ENCODE measurements at regions not wholly inside any gene's neighbourhood (a gene's known extent, or its start where the extent isn't known, plus 50 kb on each side); places are given as distances from the start of the nearest gene placed in this dataset.
A peak's percentile ranks its signal among the peaks of the same experiment; 100 is the strongest.

DNA sequence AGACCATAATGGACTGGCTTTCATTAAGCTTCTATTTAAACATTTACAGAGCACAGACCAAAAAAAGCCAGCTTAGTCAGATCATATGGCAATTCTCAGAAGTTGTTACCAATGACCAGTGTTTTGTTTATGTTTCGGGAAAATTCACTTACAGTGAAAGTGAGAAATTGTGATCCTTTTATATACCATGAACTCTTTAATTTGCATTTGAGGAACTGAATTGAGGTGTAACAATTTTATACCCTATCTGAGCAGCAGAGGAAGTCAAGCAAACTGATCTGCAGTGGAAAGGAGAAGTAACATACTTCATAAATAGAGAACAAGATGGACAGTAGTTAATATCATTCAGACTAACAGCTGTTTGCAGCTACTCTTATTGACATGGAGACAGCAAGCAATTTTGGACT is 97.1 kb downstream of the TMA16 start:
- DNase-seq (ENCODE audit: low read depth): peak; percentile 49
- TF ChIP-seq, protein P1, sequence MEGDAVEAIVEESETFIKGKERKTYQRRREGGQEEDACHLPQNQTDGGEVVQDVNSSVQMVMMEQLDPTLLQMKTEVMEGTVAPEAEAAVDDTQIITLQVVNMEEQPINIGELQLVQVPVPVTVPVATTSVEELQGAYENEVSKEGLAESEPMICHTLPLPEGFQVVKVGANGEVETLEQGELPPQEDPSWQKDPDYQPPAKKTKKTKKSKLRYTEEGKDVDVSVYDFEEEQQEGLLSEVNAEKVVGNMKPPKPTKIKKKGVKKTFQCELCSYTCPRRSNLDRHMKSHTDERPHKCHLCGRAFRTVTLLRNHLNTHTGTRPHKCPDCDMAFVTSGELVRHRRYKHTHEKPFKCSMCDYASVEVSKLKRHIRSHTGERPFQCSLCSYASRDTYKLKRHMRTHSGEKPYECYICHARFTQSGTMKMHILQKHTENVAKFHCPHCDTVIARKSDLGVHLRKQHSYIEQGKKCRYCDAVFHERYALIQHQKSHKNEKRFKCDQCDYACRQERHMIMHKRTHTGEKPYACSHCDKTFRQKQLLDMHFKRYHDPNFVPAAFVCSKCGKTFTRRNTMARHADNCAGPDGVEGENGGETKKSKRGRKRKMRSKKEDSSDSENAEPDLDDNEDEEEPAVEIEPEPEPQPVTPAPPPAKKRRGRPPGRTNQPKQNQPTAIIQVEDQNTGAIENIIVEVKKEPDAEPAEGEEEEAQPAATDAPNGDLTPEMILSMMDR (IDR thresholded peaks at IDR 0.05; ENCODE audit: low read depth, low read length): no peak
- no peak for TF ChIP-seq POLR2A (IDR thresholded peaks at IDR 0.05; ENCODE audit: extremely low read depth, insufficient read length)
- no peak overlapping the region for H3K4me3 ChIP-seq (ENCODE audit: low read depth, low read length)

DNA sequence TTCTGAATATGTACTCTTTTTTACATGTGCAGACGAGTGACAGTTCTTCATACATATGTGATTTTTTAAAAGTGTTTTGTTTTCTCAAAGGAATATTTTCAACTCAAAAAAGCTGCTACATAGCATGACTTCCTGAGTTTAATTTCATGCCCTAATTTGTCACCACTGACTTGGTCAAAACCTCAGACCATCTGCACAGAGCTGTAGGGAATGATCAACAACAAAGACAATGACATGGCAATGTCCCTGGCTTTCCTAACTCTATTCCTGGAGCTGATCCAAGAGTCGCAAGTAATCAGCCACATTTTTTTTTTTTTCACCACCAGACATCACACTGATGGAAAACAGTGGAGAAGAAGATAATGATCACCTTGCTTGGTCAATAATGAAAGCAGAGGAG is 97.7 kb downstream of the TMA16 start:
- no peak for DNase-seq (ENCODE audit: low read depth)
- no peak for TF ChIP-seq POLR2A (IDR thresholded peaks at IDR 0.05; ENCODE audit: extremely low read depth, insufficient read length)
- no peak overlapping the region for H3K4me3 ChIP-seq (ENCODE audit: low read depth, low read length)

DNA sequence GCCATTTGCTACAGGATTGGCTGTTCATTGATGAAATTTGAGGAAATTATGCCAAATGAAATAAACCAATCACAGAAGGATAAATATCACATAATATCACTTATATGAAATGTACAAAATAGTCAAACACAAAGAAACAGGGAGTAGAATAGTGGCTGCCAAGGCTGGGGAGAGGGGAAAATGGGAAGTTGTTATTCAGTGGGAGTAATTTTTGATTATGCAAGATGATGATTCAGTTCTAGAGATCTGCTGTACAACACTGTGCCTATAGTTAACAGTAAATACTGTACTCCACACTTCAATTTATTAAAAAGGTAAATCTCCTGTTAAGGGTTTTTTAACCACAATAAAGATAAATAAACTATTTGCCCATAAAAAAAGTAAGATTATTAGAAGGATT is 101.1 kb downstream of the TMA16 start:
- no peak overlapping the region for H3K4me3 ChIP-seq (ENCODE audit: low read depth, low read length)
- DNase-seq (ENCODE audit: low read depth): peak; percentile 56
- TF ChIP-seq MYC (IDR thresholded peaks at IDR 0.05; ENCODE audit: low read depth, low read length): no peak
- TF ChIP-seq, protein P1 (IDR thresholded peaks at IDR 0.05; ENCODE audit: low read depth, low read length): no peak
- TF ChIP-seq POLR2A (IDR thresholded peaks at IDR 0.05; ENCODE audit: extremely low read depth, insufficient read length): no peak
- TF ChIP-seq, protein P2, sequence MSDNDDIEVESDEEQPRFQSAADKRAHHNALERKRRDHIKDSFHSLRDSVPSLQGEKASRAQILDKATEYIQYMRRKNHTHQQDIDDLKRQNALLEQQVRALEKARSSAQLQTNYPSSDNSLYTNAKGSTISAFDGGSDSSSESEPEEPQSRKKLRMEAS (IDR thresholded peaks at IDR 0.05; ENCODE audit: low read depth, low read length): no peak

DNA sequence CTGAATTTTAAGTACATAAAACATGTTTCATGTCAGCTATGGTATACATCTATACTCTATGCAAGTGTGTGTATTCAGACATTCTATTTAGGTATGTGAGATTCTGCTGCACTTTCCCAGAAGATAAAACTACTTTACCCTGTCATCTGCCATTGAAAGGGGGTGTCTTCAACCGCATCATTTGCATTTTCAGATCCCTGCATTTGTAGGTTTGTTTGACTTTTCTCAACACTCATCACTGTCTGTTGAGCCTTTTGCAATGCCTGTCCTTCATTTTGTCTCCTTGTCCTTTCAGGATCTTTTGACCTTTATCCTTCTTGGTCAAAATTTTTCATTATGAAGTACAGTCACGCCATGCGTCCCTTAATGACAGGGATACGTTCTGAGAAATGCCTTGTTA is 103.5 kb downstream of the TMA16 start:
- no peak overlapping the region for H3K4me3 ChIP-seq (ENCODE audit: low read depth, low read length)
- TF ChIP-seq, protein P1 (IDR thresholded peaks at IDR 0.05; ENCODE audit: low read depth, low read length): no peak
- TF ChIP-seq, protein P2 (IDR thresholded peaks at IDR 0.05; ENCODE audit: low read depth, low read length): no peak
- TF ChIP-seq MYC (IDR thresholded peaks at IDR 0.05; ENCODE audit: low read depth, low read length): no peak
- TF ChIP-seq POLR2A (IDR thresholded peaks at IDR 0.05; ENCODE audit: extremely low read depth, insufficient read length): no peak
- DNase-seq (ENCODE audit: low read depth): no peak

DNA sequence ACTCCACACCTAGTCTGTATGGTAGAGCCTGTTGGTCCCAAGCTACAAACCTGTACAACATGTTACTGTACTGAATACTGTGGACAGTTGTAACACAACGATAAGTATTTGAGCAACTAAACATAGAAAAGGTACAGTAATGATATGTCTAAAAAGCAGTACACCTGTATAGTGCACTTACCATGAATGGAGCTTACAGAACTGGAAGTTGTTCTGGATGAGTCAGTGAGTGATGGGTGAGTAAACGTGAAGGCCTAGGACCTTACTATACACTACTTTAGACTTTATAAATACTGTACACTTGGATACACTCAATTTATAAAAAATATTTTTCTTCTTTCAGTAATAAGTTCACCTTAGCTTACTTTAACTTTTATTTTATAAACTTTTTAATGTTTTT is 104.0 kb downstream of the TMA16 start:
- TF ChIP-seq POLR2A (IDR thresholded peaks at IDR 0.05; ENCODE audit: extremely low read depth, insufficient read length): no peak
- TF ChIP-seq, protein P1 (IDR thresholded peaks at IDR 0.05; ENCODE audit: low read depth, low read length): no peak
- no peak overlapping the region for H3K4me3 ChIP-seq (ENCODE audit: low read depth, low read length)
- no peak for DNase-seq (ENCODE audit: low read depth)

DNA sequence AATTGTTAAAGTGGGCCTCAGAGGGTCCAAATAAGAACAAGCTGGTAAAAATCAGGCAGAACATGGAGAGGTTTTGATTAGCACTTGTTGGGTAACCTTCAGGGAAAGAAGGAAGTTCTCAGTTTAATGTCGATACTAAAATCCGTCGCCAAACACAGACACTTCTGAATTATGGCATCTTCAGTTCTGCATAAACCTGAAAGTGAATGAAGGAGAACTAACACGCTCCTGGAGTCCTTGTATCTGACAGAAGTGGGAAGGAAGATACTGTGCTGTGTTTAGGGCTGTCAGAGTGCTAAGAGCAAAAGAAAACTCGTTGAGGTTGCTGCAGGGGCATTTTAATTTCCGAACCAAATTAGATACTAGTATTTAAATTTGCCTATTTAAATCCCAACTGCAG is 106.2 kb downstream of the TMA16 start:
- TF ChIP-seq POLR2A (IDR thresholded peaks at IDR 0.05; ENCODE audit: extremely low read depth, insufficient read length) (no peak), MYC (IDR thresholded peaks at IDR 0.05; ENCODE audit: low read depth, low read length) (no peak)
- TF ChIP-seq, protein P2 (IDR thresholded peaks at IDR 0.05; ENCODE audit: low read depth, low read length): no peak
- TF ChIP-seq, protein P1 (IDR thresholded peaks at IDR 0.05; ENCODE audit: low read depth, low read length): no peak
- no peak overlapping the region for H3K4me3 ChIP-seq (ENCODE audit: low read depth, low read length)
- DNase-seq (ENCODE audit: low read depth): no peak

DNA sequence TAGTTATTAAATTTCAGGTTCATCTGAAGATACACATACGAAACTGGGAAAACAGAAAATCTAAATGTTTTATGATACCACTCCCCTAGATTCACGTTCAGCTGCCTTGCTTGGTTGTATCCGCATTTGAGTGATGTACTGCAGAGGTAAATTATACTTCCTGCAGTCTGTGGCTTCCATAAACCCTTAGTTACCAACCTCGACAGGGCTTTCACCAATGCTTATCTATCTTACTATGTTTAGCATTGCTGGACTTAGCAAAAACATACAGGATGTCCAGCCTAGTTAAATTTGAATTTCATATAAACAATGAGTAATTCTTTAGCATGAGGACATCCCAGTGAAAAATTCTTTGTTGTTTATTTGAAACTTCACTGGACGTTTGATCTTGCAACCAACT is 108.8 kb downstream of the TMA16 start:
- TF ChIP-seq, protein P1 (IDR thresholded peaks at IDR 0.05; ENCODE audit: low read depth, low read length): no peak
- TF ChIP-seq MYC (IDR thresholded peaks at IDR 0.05; ENCODE audit: low read depth, low read length) (no peak), POLR2A (IDR thresholded peaks at IDR 0.05; ENCODE audit: extremely low read depth, insufficient read length) (no peak)
- TF ChIP-seq, protein P2 (IDR thresholded peaks at IDR 0.05; ENCODE audit: low read depth, low read length): no peak
- H3K4me3 ChIP-seq (ENCODE audit: low read depth, low read length): no peak overlapping the region
- no peak for DNase-seq (ENCODE audit: low read depth)

All from NB4 (cell line).